Fibroblast of lung (primary cell): ENCODE measurements at regions not wholly inside any gene's neighbourhood (a gene's known extent, or its start where the extent isn't known, plus 50 kb on each side); places are given as distances from the start of the nearest gene placed in this dataset.

Source experiments
- DNase-seq, 2 donors: peaks; one replicate each; pipeline versions ENCODE4 v3.0.0 to v3.0.0-alpha.2; 2010; ENCODE audit warnings: low read depth in 2 of 2
- H2AFZ ChIP-seq: 2 replicates; pipeline ENCODE4 v1.5.1; 2012; ENCODE audit warnings: low read length, control low read depth, inconsistent platforms
- H3K27ac ChIP-seq: 2 replicates; pipeline ENCODE4 v1.5.1; 2011; ENCODE audit warnings: low read length, control low read depth; ENCODE audit not compliant: insufficient read depth
- H3K27me3 ChIP-seq: 2 replicates; pipeline ENCODE4 v1.5.1; 2011; ENCODE audit warnings: mild to moderate bottlenecking, low read length; ENCODE audit not compliant: control insufficient read depth, insufficient read depth
- H3K36me3 ChIP-seq: 2 replicates; pipeline ENCODE4 v1.5.1; 2011; ENCODE audit warnings: low read length; ENCODE audit not compliant: control insufficient read depth, insufficient read depth
- H3K4me1 ChIP-seq: 2 replicates; pipeline ENCODE4 v1.5.1; 2011; ENCODE audit warnings: low read length; ENCODE audit not compliant: control insufficient read depth, insufficient read depth; ENCODE audit errors: extremely low read depth
- H3K4me2 ChIP-seq: 2 replicates; pipeline ENCODE4 v1.5.1; 2011; ENCODE audit warnings: low read length, control low read depth; ENCODE audit not compliant: insufficient read depth; ENCODE audit errors: extremely low read depth
- H3K4me3 ChIP-seq, 4 experiments: fragments of 200-600 bp in 1 of 4; sonication (generic) in 1 of 4; replicated peaks in 1 of 4; 2 replicates each; pipeline ENCODE4 v1.5.1; 2011 to 2016; ENCODE audit warnings: low read length in 4 of 4, low read depth in 3 of 4, mild to moderate bottlenecking in 3 of 4, control low read depth in 2 of 4, inconsistent platforms in 1 of 4, mixed read lengths in 1 of 4; ENCODE audit not compliant: insufficient read depth in 1 of 4; ENCODE audit errors: control extremely low read depth in 1 of 4
- H3K79me2 ChIP-seq: 2 replicates; pipeline ENCODE4 v1.5.1; 2012; ENCODE audit warnings: mild to moderate bottlenecking, low read length, inconsistent platforms; ENCODE audit not compliant: control insufficient read depth, insufficient read depth
- H3K9ac ChIP-seq: 2 replicates; pipeline ENCODE4 v1.5.1; 2011; ENCODE audit warnings: mild to moderate bottlenecking, low read length, control low read depth; ENCODE audit not compliant: insufficient read depth
- H3K9me3 ChIP-seq: 2 replicates; pipeline ENCODE4 v1.5.1; 2012; ENCODE audit warnings: low read depth, low read length; ENCODE audit not compliant: control insufficient read depth, insufficient read depth
- H4K20me1 ChIP-seq: 2 replicates; pipeline ENCODE4 v1.5.1; 2011; ENCODE audit warnings: low read length; ENCODE audit not compliant: control insufficient read depth, insufficient read depth; ENCODE audit errors: extremely low read depth
- EZH2 ChIP-seq: IDR thresholded peaks from 2 replicates; pipeline ENCODE4 v1.5.1; 2012; ENCODE audit warnings: low read length, control low read depth, mild to moderate bottlenecking; ENCODE audit errors: missing control alignments
- TF ChIP-seq, protein P1 (sequence below), 2 donors: IDR thresholded peaks in 1 of 2; conservative IDR thresholded peaks in 1 of 2; 1 replicate in 1 of 2; 2 replicates in 1 of 2; pipeline ENCODE4 v1.5.1; 2011 to 2012; ENCODE audit warnings: low read length in 2 of 2, control low read depth in 1 of 2, inconsistent platforms in 1 of 2, low read depth in 1 of 2, mild to moderate bottlenecking in 1 of 2

- no peaks in the 10 kb centered on the region for H3K36me3 ChIP-seq
- no peaks in the 10 kb centered on the region for H3K79me2 ChIP-seq
- no peaks in the 10 kb centered on the region for H3K4me1 ChIP-seq
- no peak overlapping the region for H3K9ac ChIP-seq
- H3K27me3 ChIP-seq, result peaks cover 3% of the 10 kb centered on the region
- TF ChIP-seq, protein P1, sequence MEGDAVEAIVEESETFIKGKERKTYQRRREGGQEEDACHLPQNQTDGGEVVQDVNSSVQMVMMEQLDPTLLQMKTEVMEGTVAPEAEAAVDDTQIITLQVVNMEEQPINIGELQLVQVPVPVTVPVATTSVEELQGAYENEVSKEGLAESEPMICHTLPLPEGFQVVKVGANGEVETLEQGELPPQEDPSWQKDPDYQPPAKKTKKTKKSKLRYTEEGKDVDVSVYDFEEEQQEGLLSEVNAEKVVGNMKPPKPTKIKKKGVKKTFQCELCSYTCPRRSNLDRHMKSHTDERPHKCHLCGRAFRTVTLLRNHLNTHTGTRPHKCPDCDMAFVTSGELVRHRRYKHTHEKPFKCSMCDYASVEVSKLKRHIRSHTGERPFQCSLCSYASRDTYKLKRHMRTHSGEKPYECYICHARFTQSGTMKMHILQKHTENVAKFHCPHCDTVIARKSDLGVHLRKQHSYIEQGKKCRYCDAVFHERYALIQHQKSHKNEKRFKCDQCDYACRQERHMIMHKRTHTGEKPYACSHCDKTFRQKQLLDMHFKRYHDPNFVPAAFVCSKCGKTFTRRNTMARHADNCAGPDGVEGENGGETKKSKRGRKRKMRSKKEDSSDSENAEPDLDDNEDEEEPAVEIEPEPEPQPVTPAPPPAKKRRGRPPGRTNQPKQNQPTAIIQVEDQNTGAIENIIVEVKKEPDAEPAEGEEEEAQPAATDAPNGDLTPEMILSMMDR (conservative IDR thresholded peaks at IDR 0.05 in 1 of 2, IDR thresholded peaks at IDR 0.05 in 1 of 2; ENCODE audit: low read depth in 1 of 2, low read length in 2 of 2), result no peak
- no peak for TF ChIP-seq EZH2
- H4K20me1 ChIP-seq, result no peaks in the 10 kb centered on the region
- H3K27ac ChIP-seq, result no peak overlapping the region
- H2AFZ ChIP-seq, result no peak overlapping the region
- no peak overlapping the region for H3K4me3 ChIP-seq
- DNase-seq, result peak in 1 of 2 donors; percentile 34
- H3K9me3 ChIP-seq, result no peaks in the 10 kb centered on the region
- no peak overlapping the region for H3K4me2 ChIP-seq
These were observed 78.3 kb upstream of the LIFR start for GRCh38 chr5:38634568-38635369.

DNA sequence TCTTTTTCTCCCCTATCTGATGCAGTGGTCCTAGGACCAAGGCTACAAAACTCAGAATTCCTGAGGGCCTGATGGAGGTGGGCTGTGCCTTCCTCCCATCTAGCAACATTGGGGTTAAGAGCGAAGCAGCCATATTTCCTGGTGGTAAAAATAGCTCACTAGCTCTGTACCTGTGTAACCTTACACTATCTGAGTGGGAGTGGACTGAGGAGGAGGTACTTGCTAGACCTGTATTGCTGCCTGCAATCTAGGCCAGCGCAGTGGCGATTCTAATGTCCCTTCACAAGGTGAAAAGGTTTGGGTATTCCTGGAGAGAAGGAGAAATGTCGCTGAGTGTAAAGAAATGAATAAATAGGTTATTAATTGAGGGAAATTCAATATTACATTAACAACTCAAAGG, 80.2 kb upstream of the LIFR start:
- no peaks in the 10 kb centered on the region for H3K4me1 ChIP-seq
- H4K20me1 ChIP-seq, result no peaks in the 10 kb centered on the region
- H3K4me2 ChIP-seq, result no peak overlapping the region
- no peaks in the 10 kb centered on the region for H3K9me3 ChIP-seq
- no peaks in the 10 kb centered on the region for H3K79me2 ChIP-seq
- no peak overlapping the region for H2AFZ ChIP-seq
- no peak overlapping the region for H3K9ac ChIP-seq
- H3K27ac ChIP-seq, result no peak overlapping the region
- H3K27me3 ChIP-seq, result peaks cover 10% of the 10 kb centered on the region
- no peak for TF ChIP-seq EZH2
- TF ChIP-seq, protein P1 (conservative IDR thresholded peaks at IDR 0.05 in 1 of 2, IDR thresholded peaks at IDR 0.05 in 1 of 2; ENCODE audit: low read depth in 1 of 2, low read length in 2 of 2), result no peak
- no peak overlapping the region for H3K4me3 ChIP-seq
- DNase-seq, result no peak
- H3K36me3 ChIP-seq, result no peaks in the 10 kb centered on the region

DNA sequence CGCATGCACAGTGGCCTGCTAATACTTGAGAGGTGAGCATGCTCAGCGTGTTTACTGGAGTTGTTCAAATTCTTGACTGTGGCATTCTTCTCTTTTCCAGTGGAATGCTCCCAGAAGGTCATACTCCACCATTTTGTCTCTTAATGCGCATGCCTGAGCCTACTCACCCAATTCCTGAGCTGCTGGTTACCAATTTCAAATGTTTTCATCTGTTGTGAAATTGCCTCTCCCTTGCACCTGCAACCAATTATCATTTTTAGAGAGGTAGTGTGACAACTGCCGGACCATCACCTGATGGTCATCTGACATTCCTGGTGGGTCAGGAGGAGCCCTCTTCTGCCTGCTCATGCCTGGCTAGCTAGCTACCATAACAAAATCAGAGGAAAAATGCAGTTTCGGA, 82.2 kb upstream of the LIFR start:
- no peak overlapping the region for H3K27ac ChIP-seq
- no peak overlapping the region for H3K4me3 ChIP-seq
- H4K20me1 ChIP-seq, result no peaks in the 10 kb centered on the region
- H2AFZ ChIP-seq, result no peak overlapping the region
- H3K27me3 ChIP-seq, result peaks cover 15% of the 10 kb centered on the region
- H3K4me2 ChIP-seq, result no peak overlapping the region
- no peaks in the 10 kb centered on the region for H3K79me2 ChIP-seq
- no peaks in the 10 kb centered on the region for H3K9me3 ChIP-seq
- H3K9ac ChIP-seq, result no peak overlapping the region
- no peaks in the 10 kb centered on the region for H3K36me3 ChIP-seq
- H3K4me1 ChIP-seq, result no peaks in the 10 kb centered on the region
- DNase-seq, result no peak
- TF ChIP-seq EZH2, result no peak
- TF ChIP-seq, protein P1 (conservative IDR thresholded peaks at IDR 0.05 in 1 of 2, IDR thresholded peaks at IDR 0.05 in 1 of 2; ENCODE audit: low read depth in 1 of 2, low read length in 2 of 2), result no peak
